ENCODE measurements at regions not wholly inside any gene's neighbourhood (a gene's known extent, or its start where the extent isn't known, plus 50 kb on each side); places are given as distances from the start of the nearest gene placed in this dataset.

DNA sequence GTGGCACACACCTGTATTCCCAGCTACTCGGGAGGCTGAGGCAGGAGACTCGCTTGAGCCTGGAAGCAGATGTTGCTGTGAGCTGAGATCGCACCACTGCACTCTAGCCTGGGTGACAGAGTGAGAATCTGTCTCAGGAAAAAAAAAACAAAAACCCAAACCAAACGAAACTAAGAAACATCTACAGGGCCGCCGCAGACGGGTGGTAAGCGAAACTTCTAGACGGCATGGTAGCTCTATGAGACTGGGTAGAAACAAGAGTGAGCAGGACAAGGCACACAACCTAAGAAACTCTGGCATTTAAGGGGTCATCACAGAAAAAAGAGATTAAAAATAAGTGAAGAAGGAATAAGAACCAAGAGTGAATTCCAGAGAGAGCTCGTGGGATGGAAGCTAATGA is 454.8 kb upstream of the KLF4 start:
- TF ChIP-seq, protein P1, sequence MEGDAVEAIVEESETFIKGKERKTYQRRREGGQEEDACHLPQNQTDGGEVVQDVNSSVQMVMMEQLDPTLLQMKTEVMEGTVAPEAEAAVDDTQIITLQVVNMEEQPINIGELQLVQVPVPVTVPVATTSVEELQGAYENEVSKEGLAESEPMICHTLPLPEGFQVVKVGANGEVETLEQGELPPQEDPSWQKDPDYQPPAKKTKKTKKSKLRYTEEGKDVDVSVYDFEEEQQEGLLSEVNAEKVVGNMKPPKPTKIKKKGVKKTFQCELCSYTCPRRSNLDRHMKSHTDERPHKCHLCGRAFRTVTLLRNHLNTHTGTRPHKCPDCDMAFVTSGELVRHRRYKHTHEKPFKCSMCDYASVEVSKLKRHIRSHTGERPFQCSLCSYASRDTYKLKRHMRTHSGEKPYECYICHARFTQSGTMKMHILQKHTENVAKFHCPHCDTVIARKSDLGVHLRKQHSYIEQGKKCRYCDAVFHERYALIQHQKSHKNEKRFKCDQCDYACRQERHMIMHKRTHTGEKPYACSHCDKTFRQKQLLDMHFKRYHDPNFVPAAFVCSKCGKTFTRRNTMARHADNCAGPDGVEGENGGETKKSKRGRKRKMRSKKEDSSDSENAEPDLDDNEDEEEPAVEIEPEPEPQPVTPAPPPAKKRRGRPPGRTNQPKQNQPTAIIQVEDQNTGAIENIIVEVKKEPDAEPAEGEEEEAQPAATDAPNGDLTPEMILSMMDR (IDR thresholded peaks at IDR 0.05), result no peak
- TF ChIP-seq POLR2A (IDR thresholded peaks at IDR 0.05), result no peak
